ENCODE measurements at regions not wholly inside any gene's neighbourhood (a gene's known extent, or its start where the extent isn't known, plus 50 kb on each side); places are given as distances from the start of the nearest gene placed in this dataset.
"Not testable (repeated sequence)": the region's sequence is repeated elsewhere in the genome, so short reads cannot be mapped to it uniquely, and the experiment has no call there.

DNA sequence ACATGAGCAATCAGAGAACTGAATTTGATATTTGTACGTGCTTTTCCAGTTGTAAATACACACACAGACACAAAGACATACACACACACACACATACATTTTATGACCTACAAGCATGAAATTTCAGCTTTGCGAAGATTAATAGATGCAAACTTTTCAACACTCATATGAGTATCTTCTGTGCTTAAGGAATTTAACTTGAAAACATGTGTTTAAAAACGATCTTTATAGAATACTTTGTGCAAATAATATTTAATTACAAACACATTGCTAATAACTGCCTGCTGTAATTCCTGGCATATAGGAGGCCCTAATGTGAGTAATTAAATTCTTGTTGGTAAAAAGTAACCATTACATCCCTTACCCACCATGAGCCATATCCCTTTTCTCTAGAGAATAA, 107.7 kb upstream of the PLSCR5 start:
- no peak for TF ChIP-seq POLR2A (IDR thresholded peaks at IDR 0.05)
- TF ChIP-seq, protein P1, sequence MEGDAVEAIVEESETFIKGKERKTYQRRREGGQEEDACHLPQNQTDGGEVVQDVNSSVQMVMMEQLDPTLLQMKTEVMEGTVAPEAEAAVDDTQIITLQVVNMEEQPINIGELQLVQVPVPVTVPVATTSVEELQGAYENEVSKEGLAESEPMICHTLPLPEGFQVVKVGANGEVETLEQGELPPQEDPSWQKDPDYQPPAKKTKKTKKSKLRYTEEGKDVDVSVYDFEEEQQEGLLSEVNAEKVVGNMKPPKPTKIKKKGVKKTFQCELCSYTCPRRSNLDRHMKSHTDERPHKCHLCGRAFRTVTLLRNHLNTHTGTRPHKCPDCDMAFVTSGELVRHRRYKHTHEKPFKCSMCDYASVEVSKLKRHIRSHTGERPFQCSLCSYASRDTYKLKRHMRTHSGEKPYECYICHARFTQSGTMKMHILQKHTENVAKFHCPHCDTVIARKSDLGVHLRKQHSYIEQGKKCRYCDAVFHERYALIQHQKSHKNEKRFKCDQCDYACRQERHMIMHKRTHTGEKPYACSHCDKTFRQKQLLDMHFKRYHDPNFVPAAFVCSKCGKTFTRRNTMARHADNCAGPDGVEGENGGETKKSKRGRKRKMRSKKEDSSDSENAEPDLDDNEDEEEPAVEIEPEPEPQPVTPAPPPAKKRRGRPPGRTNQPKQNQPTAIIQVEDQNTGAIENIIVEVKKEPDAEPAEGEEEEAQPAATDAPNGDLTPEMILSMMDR (IDR thresholded peaks at IDR 0.05) = no peak
- Histone ChIP-seq H3K27ac (no peak overlapping the region), H3K9me3 (no peaks in the 10 kb centered on the region), H3K4me1 (no peaks in the 10 kb centered on the region), H3K36me3 (no peaks in the 10 kb centered on the region), H3K4me3 (replicated peaks in 1 of 3) (no peak overlapping the region), H3K27me3 (no peaks in the 10 kb centered on the region)
- intact Hi-C loops (cut with DNase I) = no loop called here
- WGBS, 2 donors = 82% methylated on average over 3 of the region's 3 CpGs
- no peak for DNase-seq

DNA sequence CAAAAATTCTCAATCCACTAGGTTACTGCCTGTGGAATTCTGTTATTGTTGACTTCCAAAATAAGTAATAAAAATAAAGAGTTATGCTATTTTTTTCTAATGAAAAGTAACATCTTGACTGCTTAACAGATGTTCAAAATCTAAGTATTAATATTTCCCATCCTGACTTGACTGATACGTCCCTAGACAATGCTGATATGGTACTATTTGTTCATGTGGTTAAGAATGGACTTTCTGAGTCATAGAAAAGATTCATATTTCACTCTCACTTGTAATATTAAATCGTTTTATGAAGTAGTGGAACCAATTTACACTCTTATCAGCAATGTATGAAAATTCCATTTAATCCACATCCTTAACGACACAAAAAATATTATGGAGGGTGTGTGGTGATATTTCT, 104.8 kb upstream of the PLSCR5 start:
- no peak for TF ChIP-seq POLR2A (IDR thresholded peaks at IDR 0.05)
- TF ChIP-seq, protein P1 (IDR thresholded peaks at IDR 0.05) = no peak
- no peaks in the 10 kb centered on the region for H3K4me1 ChIP-seq
- no peaks in the 10 kb centered on the region for H3K36me3 ChIP-seq
- intact Hi-C loops (cut with DNase I) = no loop called here
- no peaks in the 10 kb centered on the region for H3K9me3 ChIP-seq
- H3K4me3 ChIP-seq (replicated peaks in 1 of 3) = no peak overlapping the region
- H3K27me3 ChIP-seq = no peaks in the 10 kb centered on the region
- H3K27ac ChIP-seq = no peak overlapping the region
- 65 to 69% methylated on average over 3 of the region's 3 CpGs for WGBS, 2 donors
- DNase-seq = no peak

DNA sequence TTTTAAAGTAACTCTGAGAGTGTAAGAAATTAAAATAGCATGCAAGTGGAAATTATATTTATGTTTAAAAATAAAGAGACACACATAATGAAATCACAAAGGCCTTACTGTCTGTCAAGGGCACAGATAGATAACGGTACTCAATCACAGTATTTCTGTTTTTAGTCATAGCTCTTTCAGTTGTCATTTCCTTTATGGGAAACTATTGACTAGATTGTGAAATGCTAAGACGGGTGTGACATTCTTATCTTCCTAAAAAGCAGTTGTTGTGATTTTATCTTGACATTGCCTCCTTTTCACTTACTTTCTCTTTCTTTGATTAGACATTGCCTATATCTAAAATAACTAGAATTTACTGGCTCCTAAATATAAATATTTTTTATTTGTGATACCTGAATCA, 100.1 kb upstream of the PLSCR5 start:
- DNase-seq = no peak
- H3K27ac ChIP-seq = no peak overlapping the region
- H3K36me3 ChIP-seq = no peaks in the 10 kb centered on the region
- H3K9me3 ChIP-seq = no peaks in the 10 kb centered on the region
- no peak for TF ChIP-seq POLR2A (IDR thresholded peaks at IDR 0.05)
- TF ChIP-seq, protein P1 (IDR thresholded peaks at IDR 0.05) = no peak
- no peak overlapping the region for H3K4me3 ChIP-seq (replicated peaks in 1 of 3)
- H3K27me3 ChIP-seq = no peaks in the 10 kb centered on the region
- H3K4me1 ChIP-seq = no peaks in the 10 kb centered on the region
- intact Hi-C loops (cut with DNase I) = no loop called here
- 72 to 75% methylated on average over 2 of the region's 2 CpGs for WGBS, 2 donors

DNA sequence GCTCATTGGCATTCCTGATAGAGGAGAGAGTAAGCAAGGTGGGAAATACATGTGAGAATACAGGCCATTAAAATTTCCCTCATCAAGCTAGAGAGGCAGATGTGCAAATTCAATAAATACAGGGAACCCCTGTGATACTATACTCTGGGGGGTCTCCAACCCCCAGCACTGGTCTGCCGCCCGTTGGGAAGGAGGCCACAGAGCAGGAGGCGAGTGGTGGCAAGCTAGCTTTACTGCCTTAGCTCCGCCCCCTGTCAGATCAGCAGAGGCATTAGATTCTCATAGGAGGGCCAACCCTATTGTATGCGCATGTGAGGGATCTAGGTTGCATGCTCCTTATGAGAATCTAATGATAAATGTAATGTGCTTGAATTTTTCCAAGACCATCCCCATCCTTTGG, 97.1 kb upstream of the PLSCR5 start:
- no peak for DNase-seq
- 85 to 88% methylated on average over 5 of the region's 5 CpGs for WGBS, 2 donors
- Histone ChIP-seq H3K4me3 (replicated peaks in 1 of 3) (no peak overlapping the region), H3K27me3 (no peaks in the 10 kb centered on the region), H3K9me3 (no peaks in the 10 kb centered on the region), H3K27ac (no peak overlapping the region), H3K4me1 (no peaks in the 10 kb centered on the region), H3K36me3 (no peaks in the 10 kb centered on the region)
- TF ChIP-seq, protein P1 (IDR thresholded peaks at IDR 0.05) = no peak
- TF ChIP-seq POLR2A (IDR thresholded peaks at IDR 0.05) = no peak
- intact Hi-C loops (cut with DNase I) = no loop called here

DNA sequence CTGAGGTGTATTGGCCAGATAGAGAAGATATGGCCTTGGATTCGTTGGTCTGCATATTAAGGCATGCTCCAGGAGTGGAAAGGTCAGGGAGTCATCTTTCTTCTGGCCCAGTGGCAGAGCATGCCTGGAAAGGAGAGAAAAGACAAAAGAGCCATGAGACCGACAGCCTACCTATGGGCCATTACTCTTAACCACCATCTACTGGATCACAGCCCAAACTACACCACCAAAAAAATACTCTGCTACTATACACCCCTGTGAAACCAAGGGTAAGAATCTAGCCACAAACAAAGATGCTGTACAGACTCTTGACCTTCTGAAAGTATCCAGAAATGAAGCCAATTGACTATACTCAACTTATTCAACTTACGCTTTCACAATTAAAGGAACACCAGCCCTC, 96.1 kb upstream of the PLSCR5 start:
- no peak for DNase-seq
- WGBS, 2 donors = 77 to 81% methylated on average over 3 of the region's 3 CpGs
- no peaks in the 10 kb centered on the region for H3K9me3 ChIP-seq
- H3K27me3 ChIP-seq = no peaks in the 10 kb centered on the region
- H3K27ac ChIP-seq = no peak overlapping the region
- intact Hi-C loops (cut with DNase I) = no loop called here
- no peak overlapping the region for H3K4me3 ChIP-seq (replicated peaks in 1 of 3)
- no peaks in the 10 kb centered on the region for H3K4me1 ChIP-seq
- H3K36me3 ChIP-seq = no peaks in the 10 kb centered on the region
- TF ChIP-seq POLR2A (IDR thresholded peaks at IDR 0.05) = no peak
- TF ChIP-seq, protein P1 (IDR thresholded peaks at IDR 0.05) = no peak

DNA sequence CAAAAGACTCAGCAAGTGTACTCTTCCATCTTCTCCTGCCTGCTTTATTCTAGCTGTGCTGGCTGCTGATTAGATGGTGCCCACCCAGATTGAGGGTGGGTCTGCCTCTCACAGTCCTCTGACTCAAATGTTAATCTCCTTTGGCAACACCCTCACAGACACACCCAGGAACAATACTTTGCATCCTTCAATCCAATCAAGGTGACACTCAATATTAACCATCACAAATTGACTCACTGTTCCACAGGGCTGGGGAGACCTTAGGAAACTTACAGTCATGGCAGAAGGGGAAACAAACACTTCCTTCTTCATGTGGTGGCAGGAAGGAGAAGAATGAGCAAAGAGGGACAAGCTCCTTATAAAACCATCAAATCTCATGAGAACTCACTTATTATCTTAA, 94.9 kb upstream of the PLSCR5 start:
- DNase-seq; H3K27ac ChIP-seq; intact Hi-C loops (cut with DNase I); H3K36me3 ChIP-seq; H3K4me1 ChIP-seq; H3K27me3 ChIP-seq; H3K4me3 ChIP-seq (replicated peaks in 1 of 3); H3K9me3 ChIP-seq: not testable (repeated sequence)

Data from thyroid gland (tissue), 4 donors.